ENCODE measurements at regions not wholly inside any gene's neighbourhood (a gene's known extent, or its start where the extent isn't known, plus 50 kb on each side); places are given as distances from the start of the nearest gene placed in this dataset.
"Not testable (repeated sequence)": the region's sequence is repeated elsewhere in the genome, so short reads cannot be mapped to it uniquely, and the experiment has no call there.

DNA sequence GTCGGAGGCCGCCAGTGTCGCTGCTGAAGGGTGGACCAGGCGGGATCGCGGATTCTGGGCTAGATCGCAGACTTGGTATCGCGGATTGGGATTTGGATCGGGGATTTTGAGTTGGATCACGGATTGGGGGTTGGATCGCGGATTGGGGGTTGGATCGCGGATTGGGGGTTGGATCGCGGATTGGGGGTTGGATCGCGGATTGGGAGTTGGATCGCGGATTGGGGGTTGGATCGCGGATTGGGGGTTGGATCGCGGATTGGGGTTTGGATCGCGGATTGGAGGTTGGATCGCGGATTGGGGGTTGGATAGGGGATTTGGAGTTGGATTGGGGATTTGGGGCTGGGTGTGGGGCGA lies 93.1 kb upstream of the THOC3 start:
- DNase-seq = not testable (repeated sequence)

DNA sequence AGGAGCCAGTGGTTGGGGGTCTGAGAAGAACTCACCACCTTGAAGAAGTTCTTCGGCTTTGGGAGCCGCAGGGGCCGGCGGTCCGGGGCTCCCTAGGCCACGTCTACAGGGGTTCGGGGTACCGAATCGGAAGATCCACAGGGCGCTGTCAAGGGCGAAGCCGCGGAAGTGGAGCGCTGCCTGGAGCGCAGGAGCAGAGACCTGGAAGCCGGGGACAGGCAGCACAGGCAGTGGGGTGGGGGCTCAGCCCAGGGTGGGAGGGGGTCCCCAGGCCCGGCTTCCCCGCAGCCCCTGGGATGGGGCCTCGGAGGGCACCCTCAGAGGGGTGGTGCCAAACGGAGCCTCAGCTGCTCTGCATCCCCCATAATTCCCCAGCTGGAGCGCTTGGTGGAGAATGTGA lies 93.5 kb upstream of the THOC3 start:
- not testable (repeated sequence) for DNase-seq

DNA sequence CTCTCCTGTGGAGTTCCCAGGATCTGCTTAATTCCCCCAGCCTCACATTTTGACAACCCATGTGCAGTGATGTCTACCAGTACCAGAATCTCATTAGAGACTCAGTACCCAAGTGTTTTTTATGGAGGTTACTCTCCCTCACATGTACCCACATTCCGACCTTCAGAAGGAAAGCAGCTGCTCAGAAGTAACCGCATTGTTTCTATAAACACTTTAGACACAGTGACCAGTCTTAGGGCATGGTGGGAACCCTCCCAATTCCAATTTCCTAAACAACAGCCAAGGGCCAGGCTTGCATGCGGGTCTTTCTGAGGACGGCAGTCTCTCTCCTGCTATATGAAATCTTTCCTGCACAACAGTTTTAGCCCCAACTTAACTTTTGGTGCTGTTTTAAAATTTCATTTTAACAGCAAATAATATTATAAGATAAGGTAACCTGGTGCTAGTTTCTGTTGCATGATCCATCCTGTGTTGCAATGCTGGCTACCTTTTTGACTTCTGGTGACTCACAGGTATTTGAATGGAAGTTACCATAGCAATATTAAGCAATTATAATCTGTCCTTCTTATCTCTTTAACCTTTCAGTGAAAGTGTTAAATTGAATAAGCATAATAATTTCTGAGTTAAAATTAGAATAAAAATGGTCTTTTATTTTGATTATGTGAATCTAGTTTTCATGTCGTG lies 98.3 kb upstream of the THOC3 start:
- DNase-seq = not testable (repeated sequence)

DNA sequence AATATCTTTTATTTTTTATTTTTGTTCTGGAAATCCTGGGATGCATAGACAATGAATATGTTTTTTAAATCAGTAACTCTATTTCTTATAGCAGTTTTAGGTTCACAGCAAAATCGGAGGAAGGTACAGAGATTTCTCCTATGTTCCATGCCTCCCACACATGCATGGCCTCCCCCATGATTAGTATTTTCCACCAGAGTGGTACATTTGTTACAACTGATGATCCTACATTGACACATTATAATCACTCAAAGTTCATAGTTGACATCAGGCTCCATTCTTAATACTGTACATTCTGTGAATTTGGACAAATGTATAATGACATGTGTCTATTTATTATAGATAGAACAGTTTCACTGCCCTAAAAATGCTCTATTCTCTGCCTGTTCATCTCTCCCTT lies 99.0 kb upstream of the THOC3 start:
- DNase-seq = not testable (repeated sequence)

DNA sequence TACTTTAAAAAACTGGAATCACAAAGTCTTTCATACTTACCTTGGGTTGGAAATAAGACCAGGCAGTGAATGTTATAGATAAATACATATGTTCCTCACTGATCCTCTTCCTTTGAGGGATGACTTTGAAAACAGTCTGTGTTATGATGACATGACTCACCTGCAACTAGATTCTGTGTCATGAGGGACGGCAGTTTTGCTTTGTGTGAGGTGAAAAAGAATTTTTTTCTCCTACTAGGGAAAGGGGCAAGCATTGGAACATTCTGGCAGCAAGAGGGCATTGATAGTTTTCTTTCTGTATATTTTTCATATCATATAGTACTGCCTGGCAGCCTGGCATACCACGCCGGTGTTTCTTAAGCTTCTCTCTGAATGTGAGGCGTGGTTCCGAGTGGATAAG lies 99.8 kb upstream of the THOC3 start:
- DNase-seq = not testable (repeated sequence)

DNA sequence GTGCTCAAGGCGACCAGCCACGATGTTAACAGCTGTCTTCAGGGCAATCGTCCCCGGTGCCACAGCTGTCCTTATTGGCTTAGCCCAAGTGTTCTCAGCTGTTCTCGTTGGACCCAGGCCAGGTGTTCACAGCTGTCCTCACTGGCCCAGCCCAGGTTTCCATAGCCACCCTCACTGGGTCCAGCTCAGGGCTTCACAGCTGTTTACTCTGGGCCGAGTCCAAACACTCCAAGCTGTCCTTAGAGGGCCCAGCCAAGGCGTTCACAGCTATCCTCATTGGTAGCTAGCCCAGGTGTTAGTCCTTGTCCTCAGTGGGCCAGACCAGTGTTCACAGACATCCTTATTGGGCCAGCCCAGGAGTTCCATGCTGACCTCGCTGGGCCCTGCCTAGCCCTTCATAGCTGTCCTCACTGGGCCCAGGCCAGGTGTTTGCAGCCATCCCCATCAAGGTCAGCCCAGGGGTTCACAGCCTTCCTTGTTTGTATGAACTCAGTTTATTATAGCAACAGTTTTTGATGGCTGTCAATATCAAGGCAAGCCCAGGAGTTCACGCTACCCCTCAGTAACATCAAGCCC lies 106.0 kb upstream of the THOC3 start:
- DNase-seq = not testable (repeated sequence)

DNA sequence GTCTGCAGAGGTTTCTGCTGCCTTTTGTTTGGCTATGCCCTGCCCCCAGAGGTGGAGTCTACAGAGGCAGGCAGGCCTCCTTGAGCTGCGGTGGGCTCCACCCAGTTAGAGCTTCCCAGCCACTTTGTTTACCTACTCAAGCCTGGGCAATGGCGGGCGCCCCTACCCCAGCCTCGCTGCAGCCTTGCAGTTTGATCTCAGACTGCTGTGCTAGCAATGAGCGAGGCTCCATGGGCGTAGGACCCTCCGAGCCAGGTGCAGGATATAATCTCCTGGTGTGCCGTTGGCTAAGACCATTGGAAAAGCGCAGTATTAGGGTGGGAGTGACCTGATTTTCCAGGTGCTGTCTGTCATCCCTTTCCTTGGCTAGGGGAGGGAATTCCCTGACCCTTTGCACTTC lies 115.6 kb upstream of the THOC3 start:
- not testable (repeated sequence) for DNase-seq

DNA sequence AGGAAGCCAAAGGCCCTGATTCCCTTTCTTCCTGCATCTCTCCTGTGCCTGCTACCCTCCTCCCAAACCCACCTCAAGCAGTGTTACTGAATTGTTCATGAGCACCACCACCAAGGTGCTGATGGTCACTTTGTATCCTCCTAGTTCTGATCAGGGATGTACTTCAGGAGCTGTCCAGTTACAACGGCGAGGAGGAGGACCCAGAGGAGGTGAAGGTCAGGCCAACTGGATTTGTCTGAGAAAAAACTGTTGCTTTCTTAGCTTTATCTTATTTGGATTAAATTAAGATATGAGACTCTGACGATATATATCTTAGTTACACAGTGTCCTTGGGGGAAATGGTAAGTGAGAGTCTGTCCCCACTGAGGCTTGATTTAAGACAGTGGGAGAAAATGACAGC lies 135.0 kb upstream of the THOC3 start:
- DNase-seq = not testable (repeated sequence)

DNA sequence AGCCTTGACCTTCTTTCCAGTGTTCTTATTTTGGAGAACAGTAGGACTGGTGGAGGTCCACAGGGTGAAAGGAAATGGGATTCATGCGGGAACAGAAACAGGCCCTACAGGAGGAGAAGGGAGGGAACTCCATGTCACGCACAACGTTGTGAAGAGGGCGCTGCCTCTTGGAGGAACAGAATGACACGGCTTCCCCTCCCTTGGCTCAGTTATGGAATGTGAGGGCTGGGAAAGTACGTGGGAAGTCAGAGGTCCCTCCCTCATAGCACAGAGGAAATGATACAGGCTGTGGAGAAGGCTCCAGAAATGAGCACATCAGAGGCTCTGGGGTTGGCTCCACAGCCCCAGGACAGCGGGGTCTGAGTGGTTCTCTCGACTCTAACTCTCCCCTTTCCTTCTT lies 125.3 kb upstream of the SIMC1 start:
- DNase-seq = not testable (repeated sequence)

DNA sequence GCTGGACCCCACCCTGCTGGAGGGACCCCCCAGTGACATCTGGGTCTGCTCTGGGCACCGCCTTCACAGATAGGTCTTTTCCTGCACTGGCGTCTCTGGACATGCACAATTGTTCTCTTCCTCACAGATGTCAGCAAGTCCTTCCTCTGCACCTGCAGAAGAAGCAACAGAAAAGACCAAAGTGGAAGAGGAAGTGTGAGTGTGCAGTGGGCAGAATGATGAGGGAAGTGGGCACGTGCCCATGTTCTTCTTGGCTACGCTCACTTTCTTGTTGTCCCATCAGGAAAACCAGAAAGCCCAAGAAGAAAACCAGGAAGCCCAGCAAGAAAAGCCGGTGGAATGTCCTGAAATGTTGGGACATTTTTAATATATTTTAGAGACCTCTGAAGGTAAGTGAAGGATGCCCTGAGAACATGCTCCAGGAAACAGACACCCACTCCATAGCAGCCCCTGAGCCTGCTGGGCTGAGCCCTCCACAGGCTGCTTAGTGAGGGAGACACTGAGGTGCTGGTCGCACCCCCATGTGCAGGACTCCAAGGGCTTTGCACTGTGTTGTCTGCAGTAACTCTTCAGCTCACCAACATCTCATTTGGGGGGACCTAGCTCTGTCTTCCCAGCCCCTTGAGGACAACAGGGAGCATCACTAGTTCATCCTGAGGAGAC lies 124.4 kb upstream of the SIMC1 start:
- DNase-seq = not testable (repeated sequence)

DNA sequence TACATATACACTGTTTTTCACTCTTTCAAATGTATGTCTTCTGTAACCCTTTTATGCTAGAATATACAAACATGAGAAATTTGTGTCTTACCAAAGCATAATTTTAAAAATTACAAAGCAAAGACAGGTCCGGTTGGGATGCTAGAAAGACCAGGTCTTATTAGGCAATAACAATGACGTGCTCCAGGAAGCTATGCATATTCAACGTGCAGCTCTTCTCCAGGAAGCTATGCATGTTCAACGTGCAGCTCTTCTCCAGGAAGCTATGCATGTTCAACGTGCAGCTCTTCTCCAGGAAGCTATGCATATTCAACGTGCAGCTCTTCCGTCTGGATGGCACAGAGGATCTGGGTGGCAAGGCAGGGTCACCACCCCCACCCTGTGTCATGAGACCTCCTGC lies 123.4 kb upstream of the SIMC1 start:
- not testable (repeated sequence) for DNase-seq

DNA sequence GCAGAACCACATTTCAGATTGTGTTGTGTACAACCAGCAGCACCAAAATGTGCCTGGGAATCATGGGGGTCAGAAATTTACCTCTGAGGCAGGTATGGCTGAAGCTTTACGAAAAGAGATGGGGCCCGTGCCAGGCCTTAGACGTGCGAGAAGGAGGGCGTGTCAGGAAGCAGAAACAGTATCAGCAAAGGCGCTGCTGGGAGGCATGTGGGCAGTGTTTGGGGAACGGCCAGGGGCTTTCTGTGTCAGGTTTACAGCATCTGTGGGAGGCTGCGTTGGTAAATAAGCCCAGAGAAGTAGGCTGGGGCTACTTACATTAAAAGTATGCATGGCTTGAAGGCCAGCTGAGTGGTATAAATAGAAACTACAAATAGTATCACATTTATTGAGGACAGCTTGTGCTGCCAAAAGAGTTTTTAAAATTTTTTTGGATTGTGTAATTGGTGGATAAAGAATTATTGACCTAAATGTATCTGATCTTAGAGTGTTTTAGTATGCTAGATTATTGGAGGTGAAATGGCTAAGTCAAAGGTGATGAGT lies 120.5 kb upstream of the SIMC1 start:
- DNase-seq = not testable (repeated sequence)

DNA sequence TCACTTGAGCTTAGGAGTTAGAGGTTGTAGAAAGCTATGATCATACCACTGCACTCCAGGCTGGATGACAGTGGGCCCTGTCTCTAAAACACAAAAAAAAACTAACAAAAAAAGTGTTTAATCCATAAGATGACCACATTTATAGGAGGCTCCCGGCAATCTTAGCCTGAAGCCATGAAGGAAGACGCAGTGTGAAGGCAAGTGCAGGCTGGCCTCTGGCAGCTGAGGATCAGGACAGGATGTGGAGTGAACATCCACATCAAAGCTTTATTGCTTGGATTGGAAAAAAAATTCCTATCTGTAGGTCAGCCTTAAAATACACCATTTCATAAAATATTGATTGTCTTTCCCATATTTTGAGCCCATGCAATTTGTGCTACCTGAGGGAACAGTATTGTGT lies 115.9 kb upstream of the SIMC1 start:
- not testable (repeated sequence) for DNase-seq

DNA sequence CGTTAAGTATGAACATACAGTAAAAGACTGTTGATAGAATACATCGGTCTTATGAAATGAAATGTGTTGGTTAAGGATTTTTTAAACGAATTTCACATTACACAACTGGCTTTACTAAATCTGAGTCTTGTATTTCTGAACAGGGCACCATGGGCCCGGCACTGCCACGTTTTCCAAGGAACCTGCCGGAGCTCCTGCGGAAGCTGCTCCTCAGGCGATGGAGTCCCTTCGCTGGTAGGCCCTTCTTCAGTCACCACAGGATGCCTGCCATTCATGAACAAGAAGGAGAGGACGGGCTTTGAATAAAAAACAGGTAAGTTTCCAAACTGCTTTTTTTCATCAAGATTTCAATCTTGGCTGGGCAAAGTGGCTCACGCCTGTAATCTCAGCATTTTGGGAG lies 114.1 kb upstream of the SIMC1 start:
- not testable (repeated sequence) for DNase-seq

DNA sequence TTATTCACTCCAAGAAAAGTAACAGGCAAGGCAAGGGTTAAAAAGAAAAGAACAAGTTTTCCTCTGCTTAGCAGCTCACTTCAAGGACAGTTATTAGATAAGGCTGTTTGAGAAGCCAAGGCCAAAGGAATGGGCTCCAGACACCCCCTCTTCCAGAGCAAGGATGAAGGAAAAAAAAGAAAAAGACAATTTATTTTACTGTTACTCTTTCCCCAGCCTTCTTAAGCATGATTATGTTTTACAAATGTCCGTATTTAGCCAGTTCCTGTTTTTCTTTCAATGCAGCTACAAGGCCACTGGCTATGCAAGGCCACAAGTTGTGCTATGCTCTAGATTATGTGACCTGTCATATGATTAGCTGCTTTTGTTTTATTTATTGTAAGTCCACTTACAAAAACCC lies 106.5 kb upstream of the SIMC1 start:
- DNase-seq = no peak

DNA sequence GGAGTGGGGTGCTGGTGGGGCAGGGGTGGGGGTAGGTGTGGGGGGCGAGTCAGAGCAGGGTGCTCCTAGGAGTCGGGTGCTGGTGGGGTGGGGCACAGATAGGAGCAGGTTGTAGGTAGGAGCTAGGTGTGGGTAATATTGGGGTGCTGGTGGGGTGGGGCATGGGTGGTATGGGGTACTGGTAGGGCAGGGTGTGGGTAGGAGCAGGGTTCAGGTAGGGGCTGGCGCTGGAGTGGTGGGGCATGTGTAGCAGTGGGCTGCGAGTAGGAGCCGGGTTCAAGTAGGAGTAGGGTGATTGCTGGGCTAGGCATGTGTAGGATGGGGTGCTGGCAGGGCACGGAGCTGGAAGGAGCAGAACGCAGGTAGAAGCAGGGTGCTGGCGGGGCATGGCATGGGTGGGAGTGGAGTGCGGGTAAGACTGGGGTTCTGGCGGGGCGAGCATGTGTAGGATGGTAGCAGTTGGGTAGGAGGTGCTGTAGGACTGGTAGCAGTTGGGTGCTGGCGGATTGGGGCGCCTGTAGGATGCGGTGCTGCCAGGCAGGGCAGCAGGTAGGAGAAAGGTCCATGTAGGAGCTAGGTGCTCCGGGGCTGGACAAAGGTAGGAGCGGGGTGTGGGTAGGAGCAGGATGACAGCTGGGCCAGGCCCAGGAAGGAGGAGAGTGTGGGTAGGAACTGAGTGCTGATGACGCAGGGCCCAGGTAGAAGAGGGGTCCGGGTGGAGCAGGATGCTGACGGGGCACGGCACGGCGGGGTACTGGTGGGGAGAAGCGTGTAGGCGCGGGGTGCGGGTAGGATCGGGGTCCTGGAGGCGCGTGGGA lies 105.5 kb upstream of the SIMC1 start:
- DNase-seq = no peak

DNA sequence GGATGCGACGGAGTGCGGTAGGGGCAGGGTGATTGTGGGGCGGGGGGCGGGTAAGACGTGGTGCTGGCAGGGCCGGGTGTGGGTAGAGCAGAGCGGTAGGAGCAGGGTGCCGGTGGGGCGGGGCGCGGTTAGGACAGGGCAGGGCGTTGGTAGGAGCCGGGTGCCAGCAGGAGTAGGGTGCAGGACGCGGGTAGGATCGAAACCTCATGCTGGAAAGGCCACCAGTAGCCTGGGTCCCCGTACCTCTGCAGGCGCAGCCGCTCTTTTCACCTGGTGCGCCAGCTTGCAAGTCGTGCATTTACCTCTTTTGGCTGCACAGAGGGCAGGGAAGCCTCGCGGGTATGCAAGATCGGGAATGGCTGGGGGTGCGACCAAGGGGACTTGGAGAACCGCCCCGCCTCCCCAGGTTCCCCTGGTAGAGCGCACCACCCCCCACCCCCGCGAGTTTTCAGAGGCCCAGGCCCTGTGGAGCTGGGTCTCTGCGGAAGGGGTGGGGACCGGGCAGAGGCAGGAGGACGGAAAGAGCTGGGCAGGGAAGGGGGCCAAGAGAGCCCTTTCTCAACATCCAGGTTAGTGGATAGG lies 104.8 kb upstream of the SIMC1 start:
- no peak for DNase-seq

DNA sequence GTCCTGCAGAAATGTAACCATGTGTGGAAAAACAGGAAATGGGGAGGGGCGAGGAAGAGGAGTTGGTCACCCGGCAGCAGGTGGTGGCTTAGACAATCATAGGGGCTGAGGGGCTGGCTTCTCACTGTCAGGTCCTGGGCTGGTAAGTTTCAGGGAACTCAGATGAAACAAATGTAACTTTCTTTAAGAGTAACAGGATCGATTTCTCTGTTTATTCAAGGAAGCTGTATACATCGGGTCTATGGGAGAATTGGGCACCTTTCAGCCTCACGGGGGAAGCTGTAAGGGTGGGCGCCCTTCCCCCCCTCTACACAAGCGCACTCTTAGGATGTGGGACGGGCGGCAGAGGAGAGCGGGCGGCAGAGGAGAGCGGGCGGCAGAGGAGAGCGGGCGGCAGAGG lies 104.3 kb upstream of the SIMC1 start:
- DNase-seq = no peak

DNA sequence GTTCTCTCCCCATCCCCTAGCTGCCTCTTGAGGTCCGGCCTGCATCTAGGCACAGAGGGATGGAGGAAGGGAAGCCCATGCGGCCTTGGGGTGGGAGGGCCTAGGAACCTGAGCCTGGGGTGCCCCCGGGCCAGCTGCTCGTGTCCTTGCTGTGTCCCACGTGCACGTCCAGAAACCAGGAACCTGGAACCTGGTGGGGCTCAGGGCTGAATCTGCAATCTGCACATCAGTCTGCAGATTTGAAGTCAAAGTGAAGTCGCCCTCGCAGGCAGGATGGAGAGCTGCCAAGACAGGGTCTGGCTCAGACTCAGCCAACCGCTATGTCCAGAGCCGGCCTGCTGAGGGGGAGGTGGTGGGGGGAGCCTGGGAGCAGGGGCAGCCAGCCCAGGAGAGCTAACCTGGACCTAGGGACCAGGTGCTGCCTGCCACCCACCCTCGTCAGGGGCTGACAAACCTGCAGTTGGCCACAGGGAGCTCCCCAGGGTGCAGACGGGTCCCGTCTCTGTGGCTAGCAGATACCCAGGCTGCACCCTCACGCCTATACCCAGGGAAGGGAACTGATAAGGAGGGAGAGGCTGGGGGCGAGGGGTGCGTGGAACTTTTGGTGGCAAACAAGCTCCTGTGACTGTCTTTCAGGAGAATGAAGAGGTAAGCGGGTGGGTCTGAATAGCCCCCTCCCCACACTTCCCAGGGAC lies 103.5 kb upstream of the SIMC1 start:
- DNase-seq = no peak

DNA sequence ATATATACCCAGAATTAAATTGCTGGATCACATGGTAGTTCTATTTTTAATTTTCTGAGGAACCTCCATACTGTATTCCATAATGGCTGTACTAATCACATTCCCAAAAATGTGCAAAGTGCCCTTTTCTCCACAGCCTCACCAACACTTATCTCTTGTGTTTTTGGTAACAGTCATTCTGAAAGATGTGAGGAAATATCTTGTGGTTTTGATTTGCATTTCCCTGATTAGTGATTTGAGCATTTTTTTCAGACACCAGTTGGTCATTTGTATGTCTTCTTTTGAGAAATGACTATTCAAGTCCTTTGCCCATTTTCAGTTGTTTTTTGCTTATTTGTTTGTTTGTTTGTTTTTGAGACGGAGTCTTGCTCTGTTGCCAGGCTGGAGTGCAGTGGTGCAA lies 98.1 kb upstream of the SIMC1 start:
- DNase-seq = not testable (repeated sequence)

DNA sequence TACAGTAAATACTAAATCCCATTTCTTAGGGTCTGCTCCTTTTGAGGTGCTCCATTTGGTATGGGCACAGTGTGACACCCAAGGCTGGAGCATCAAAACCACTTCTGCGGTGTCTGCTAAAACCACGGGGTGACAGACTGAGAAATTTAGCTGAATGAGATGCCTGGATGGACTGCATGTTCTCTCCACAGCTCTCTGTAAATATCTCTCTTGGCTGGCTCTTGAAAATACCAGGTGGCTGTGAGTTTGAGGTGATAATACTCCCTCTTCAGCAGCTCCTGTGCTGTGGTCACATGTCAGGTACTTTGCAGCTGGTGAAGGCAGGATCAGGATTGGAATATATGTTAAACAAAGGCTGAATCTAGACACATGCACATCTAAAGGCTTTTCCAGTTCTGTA lies 93.7 kb upstream of the SIMC1 start:
- DNase-seq = no peak

DNA sequence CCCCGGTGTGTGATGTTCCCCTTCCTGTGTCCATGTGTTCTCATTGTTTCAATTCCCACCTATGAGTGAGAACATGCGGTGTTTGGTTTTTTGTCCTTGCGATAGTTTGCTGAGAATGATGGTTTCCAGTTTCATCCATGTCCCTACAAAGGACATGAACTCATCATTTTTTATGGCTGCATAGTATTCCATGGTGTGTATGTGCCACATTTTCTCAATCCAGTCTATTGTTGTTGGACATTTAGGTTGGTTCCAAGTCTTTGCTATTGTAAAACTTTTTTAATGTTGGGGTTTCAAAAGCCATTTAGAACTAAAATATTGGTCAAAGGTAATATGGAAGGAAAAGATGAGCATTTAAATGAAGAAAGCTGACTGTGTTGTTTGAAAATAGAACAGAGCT lies 88.3 kb upstream of the SIMC1 start:
- not testable (repeated sequence) for DNase-seq

Data from hippocampal formation (tissue), 2 donors.